HepG2 (cell line): ENCODE measurements at regions not wholly inside any gene's neighbourhood (a gene's known extent, or its start where the extent isn't known, plus 50 kb on each side); places are given as distances from the start of the nearest gene placed in this dataset.

Experiments used
- GTF2F1 ChIP-seq: fragments of 150-350 bp; IDR thresholded peaks from 2 replicates; pipeline ENCODE4 v1.6.1; 2014; ENCODE audit warnings: low read length
- HMG20A ChIP-seq: IDR thresholded peaks from 2 replicates; pipeline ENCODE4 v1.6.1; 2016; ENCODE audit warnings: borderline replicate concordance
- HMG20B ChIP-seq: conservative IDR thresholded peaks from 2 replicates; pipeline ENCODE4 v1.6.1; 2016; ENCODE audit warnings: missing genetic modification reagents, missing compliant biosample characterization
- HNF4A ChIP-seq: sonication (generic); formaldehyde crosslinking; IDR thresholded peaks from 2 replicates; pipeline ENCODE4 v1.4.0; 2020; ENCODE audit warnings: missing genetic modification reagents
- MLLT10 ChIP-seq: sonication (generic); formaldehyde crosslinking; IDR thresholded peaks from 2 replicates; pipeline ENCODE4 v1.4.0; 2020; ENCODE audit warnings: missing genetic modification reagents
- NCOA2 ChIP-seq: sonication (generic); formaldehyde crosslinking; IDR thresholded peaks from 2 replicates; pipeline ENCODE4 v1.8.0; 2022; ENCODE audit warnings: inconsistent platforms
- NFIC ChIP-seq: IDR thresholded peaks from 2 replicates; pipeline ENCODE4 v1.6.1; 2012; ENCODE audit warnings: mild to moderate bottlenecking, low read length, inconsistent platforms
- RCOR2 ChIP-seq: IDR thresholded peaks from 2 replicates; pipeline ENCODE4 v1.6.1; 2016; ENCODE audit warnings: missing biosample characterization, missing genetic modification reagents
- SP140L ChIP-seq: sonication (generic); formaldehyde crosslinking; IDR thresholded peaks from 2 replicates; pipeline ENCODE4 v1.4.0; 2020; ENCODE audit warnings: missing genetic modification reagents, borderline replicate concordance
- TBX3 ChIP-seq: fragments of 450-650 bp; IDR thresholded peaks from 2 replicates; pipeline ENCODE4 v1.6.1; 2017; ENCODE audit warnings: antibody characterized with exemption, mild to moderate bottlenecking, inconsistent platforms, borderline replicate concordance
- THAP11 ChIP-seq: IDR thresholded peaks from 2 replicates; pipeline ENCODE4 v1.6.1; 2016; ENCODE audit warnings: missing biosample characterization, missing genetic modification reagents
- ZBTB8A ChIP-seq: sonication (generic); formaldehyde crosslinking; IDR thresholded peaks from 2 replicates; pipeline ENCODE4 v1.4.0; 2020; ENCODE audit warnings: mild to moderate bottlenecking, low read depth, missing genetic modification reagents, borderline replicate concordance
- ZNF207 ChIP-seq: fragments of 450-650 bp; IDR thresholded peaks from 2 replicates; pipeline ENCODE4 v1.6.1; 2016; ENCODE audit warnings: antibody characterized with exemption, borderline replicate concordance
- ZNF264 ChIP-seq: sonication (generic); formaldehyde crosslinking; IDR thresholded peaks from 2 replicates; pipeline ENCODE4 v1.4.0; 2020; ENCODE audit warnings: missing genetic modification reagents
- ZNF350 ChIP-seq: sonication (generic); formaldehyde crosslinking; IDR thresholded peaks from 2 replicates; pipeline ENCODE4 v1.4.0; 2020; ENCODE audit warnings: mild to moderate bottlenecking, low read depth, missing genetic modification reagents, borderline replicate concordance
- ZNF430 ChIP-seq: sonication (generic); formaldehyde crosslinking; IDR thresholded peaks from 2 replicates; pipeline ENCODE4 v1.9.0; 2021; ENCODE audit warnings: mild to moderate bottlenecking, missing genetic modification reagents
- ZNF460 ChIP-seq: sonication (generic); formaldehyde crosslinking; IDR thresholded peaks from 2 replicates; pipeline ENCODE4 v1.5.1; 2020; ENCODE audit warnings: missing genetic modification reagents, mild to moderate bottlenecking, borderline replicate concordance
- ZNF570 ChIP-seq: sonication (generic); formaldehyde crosslinking; IDR thresholded peaks from 2 replicates; pipeline ENCODE4 v1.4.0; 2020; ENCODE audit warnings: mild to moderate bottlenecking, missing genetic modification reagents, borderline replicate concordance
- ZNF816 ChIP-seq: sonication (generic); formaldehyde crosslinking; IDR thresholded peaks from 2 replicates; pipeline ENCODE4 v1.8.0; 2022; ENCODE audit warnings: missing genetic modification reagents, mild to moderate bottlenecking, borderline replicate concordance
- TF ChIP-seq, protein P1 (sequence below): sonication (generic); formaldehyde crosslinking; IDR thresholded peaks from 2 replicates; pipeline ENCODE4 v1.8.0; 2022; ENCODE audit warnings: mild to moderate bottlenecking, missing genetic modification reagents, moderate library complexity
- TF ChIP-seq, protein P2 (sequence below): sonication (generic); formaldehyde crosslinking; IDR thresholded peaks from 2 replicates; pipeline ENCODE4 v1.8.0; 2022; ENCODE audit warnings: missing genetic modification reagents, mild to moderate bottlenecking, inconsistent platforms, borderline replicate concordance
- TF ChIP-seq, protein P3 (sequence below): sonication (generic); formaldehyde crosslinking; IDR thresholded peaks from 2 replicates; pipeline ENCODE4 v1.5.0; 2020; ENCODE audit warnings: mild to moderate bottlenecking, missing genetic modification reagents
- TF ChIP-seq, protein P4 (sequence below): sonication (generic); formaldehyde crosslinking; conservative IDR thresholded peaks from 2 replicates; pipeline ENCODE4 v1.4.0; 2020; ENCODE audit warnings: missing genetic modification reagents

DNA sequence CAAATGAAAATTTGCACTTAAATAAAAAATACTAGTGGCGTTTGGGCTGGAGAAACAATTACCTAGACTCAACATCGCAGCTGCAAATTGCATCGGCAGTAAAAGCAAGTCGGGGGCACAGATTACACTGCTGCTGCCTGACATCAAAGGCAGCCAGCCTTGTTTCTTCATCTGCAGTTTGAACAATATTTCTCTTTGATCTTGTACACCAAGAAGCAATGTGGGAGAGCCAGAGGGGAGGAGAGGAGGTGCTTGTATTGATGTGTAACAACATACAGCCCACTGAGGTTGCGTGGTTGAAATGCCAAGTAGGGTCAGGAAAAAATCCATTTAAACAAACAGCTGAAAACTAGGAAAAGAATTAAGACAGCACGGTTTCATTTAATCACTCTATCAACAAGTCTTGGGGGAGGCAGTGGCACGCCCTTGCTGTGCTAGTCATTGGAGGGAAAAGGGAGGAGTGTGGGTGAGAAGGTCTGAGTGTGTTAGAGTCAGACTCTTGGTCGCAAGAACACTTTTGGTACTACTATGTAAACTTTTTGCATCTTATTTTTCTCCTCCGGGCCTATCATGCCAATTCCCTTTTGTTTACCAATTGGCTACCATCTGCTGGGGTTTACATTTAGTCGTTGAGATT is 456.5 kb downstream of the OMA1 start (continued):
- TF ChIP-seq, protein P1, sequence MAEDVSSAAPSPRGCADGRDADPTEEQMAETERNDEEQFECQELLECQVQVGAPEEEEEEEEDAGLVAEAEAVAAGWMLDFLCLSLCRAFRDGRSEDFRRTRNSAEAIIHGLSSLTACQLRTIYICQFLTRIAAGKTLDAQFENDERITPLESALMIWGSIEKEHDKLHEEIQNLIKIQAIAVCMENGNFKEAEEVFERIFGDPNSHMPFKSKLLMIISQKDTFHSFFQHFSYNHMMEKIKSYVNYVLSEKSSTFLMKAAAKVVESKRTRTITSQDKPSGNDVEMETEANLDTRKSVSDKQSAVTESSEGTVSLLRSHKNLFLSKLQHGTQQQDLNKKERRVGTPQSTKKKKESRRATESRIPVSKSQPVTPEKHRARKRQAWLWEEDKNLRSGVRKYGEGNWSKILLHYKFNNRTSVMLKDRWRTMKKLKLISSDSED (CRISPR knock-in tag), result no peak
- TF ChIP-seq, protein P2, sequence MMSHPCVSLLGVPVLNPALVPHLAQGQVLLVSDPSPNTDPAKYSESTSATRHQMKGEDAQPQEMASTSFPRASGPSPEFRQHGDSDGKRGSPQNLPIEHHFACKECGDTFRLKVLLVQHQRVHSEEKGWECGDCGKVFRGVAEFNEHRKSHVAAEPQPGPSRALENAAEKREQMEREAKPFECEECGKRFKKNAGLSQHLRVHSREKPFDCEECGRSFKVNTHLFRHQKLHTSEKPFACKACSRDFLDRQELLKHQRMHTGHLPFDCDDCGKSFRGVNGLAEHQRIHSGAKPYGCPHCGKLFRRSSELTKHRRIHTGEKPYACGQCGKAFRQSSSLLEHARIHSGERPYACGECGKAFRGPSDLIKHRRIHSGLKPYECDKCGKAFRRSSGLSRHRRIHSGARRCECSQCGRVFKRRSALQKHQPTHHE (CRISPR knock-in tag), result no peak
- 0 out of 2 replicates have a peak, but pooled peaks have one; percentile 39 for TF ChIP-seq NFIC
- TF ChIP-seq ZNF350 (CRISPR knock-in tag), result no peak
- peak; percentile 80 for TF ChIP-seq HMG20B (CRISPR knock-in tag)
- TF ChIP-seq ZNF207, result no peak
- peak; percentile 61; the same call in 1 of the 2 replicates for TF ChIP-seq TBX3
- no peak for TF ChIP-seq ZNF430 (CRISPR knock-in tag)
- TF ChIP-seq, protein P3, sequence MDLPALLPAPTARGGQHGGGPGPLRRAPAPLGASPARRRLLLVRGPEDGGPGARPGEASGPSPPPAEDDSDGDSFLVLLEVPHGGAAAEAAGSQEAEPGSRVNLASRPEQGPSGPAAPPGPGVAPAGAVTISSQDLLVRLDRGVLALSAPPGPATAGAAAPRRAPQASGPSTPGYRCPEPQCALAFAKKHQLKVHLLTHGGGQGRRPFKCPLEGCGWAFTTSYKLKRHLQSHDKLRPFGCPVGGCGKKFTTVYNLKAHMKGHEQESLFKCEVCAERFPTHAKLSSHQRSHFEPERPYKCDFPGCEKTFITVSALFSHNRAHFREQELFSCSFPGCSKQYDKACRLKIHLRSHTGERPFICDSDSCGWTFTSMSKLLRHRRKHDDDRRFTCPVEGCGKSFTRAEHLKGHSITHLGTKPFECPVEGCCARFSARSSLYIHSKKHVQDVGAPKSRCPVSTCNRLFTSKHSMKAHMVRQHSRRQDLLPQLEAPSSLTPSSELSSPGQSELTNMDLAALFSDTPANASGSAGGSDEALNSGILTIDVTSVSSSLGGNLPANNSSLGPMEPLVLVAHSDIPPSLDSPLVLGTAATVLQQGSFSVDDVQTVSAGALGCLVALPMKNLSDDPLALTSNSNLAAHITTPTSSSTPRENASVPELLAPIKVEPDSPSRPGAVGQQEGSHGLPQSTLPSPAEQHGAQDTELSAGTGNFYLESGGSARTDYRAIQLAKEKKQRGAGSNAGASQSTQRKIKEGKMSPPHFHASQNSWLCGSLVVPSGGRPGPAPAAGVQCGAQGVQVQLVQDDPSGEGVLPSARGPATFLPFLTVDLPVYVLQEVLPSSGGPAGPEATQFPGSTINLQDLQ, result no peak
- 0 out of 2 replicates have a peak, but pooled peaks have one; percentile 25 for TF ChIP-seq RCOR2 (CRISPR knock-in tag)
- no peak for TF ChIP-seq MLLT10 (CRISPR knock-in tag)
- TF ChIP-seq, protein P4, sequence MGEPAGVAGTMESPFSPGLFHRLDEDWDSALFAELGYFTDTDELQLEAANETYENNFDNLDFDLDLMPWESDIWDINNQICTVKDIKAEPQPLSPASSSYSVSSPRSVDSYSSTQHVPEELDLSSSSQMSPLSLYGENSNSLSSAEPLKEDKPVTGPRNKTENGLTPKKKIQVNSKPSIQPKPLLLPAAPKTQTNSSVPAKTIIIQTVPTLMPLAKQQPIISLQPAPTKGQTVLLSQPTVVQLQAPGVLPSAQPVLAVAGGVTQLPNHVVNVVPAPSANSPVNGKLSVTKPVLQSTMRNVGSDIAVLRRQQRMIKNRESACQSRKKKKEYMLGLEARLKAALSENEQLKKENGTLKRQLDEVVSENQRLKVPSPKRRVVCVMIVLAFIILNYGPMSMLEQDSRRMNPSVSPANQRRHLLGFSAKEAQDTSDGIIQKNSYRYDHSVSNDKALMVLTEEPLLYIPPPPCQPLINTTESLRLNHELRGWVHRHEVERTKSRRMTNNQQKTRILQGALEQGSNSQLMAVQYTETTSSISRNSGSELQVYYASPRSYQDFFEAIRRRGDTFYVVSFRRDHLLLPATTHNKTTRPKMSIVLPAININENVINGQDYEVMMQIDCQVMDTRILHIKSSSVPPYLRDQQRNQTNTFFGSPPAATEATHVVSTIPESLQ (CRISPR knock-in tag), result no peak
- no peak for TF ChIP-seq ZBTB8A (CRISPR knock-in tag)
- TF ChIP-seq NCOA2 (CRISPR knock-in tag), result peak; percentile 54
- no peak for TF ChIP-seq ZNF816 (CRISPR knock-in tag)
- no peak for TF ChIP-seq ZNF264 (CRISPR knock-in tag)
- TF ChIP-seq ZNF570 (CRISPR knock-in tag), result no peak
- TF ChIP-seq HNF4A (CRISPR knock-in tag), result peak; percentile 42; the same call in 1 of the 2 replicates
- TF ChIP-seq THAP11, result 0 out of 2 replicates have a peak, but pooled peaks have one; percentile 40
- no peak for TF ChIP-seq SP140L (CRISPR knock-in tag)
- TF ChIP-seq ZNF460 (CRISPR knock-in tag), result no peak
- no peak for TF ChIP-seq GTF2F1
- TF ChIP-seq HMG20A (CRISPR knock-in tag), result peak; percentile 81
